Erythroblast (primary cell): ENCODE measurements at regions not wholly inside any gene's neighbourhood (a gene's known extent, or its start where the extent isn't known, plus 50 kb on each side); places are given as distances from the start of the nearest gene placed in this dataset.

Experiments
- GATA1 ChIP-seq: IDR thresholded peaks from 2 replicates; pipeline ENCODE4 v1.6.1; 2011; ENCODE audit warnings: low read depth, mild to moderate bottlenecking, control low read depth, low read length, moderate library complexity
- POLR2A ChIP-seq: IDR thresholded peaks from 2 replicates; pipeline ENCODE4 v1.6.1; 2011; ENCODE audit warnings: mild to moderate bottlenecking, low read length

DNA sequence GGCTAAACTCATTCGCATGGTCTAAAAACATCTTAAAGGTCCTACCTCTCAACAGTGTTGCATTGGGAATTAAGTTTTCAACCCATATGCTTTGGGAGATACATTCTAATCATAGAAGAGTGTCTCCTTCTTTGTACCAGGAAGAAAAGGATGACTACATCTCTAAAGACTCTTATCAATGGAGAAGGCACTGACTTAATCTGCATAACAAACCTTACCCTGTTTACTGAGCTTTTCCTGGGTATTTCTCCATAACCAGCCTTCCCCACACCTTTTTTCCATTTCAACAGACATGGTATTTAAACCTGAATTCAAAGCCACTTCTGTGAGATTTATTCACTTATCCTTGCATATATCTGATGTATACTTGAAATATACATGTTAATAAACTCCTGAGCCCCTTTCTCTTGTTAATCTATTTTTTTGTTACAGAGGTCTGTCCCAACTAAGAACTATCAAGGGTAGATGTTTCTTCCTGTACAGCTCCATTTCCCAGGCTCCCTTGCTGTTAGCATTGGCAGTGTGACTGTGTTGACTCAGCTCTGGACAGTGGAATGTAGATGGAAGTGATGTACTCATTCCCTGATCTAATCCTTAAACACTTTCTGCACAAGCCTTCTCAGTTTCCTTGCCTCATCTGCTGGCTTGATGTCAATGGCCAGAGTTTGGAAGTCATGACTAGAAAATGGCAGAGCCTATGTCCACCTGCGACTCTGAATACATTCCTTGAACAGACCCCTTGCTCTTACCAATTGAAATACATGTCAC lies 148.9 kb upstream of the CPEB2 start:
- TF ChIP-seq POLR2A (no peak), GATA1 (no peak)
